ENCODE measurements at regions not wholly inside any gene's neighbourhood (a gene's known extent, or its start where the extent isn't known, plus 50 kb on each side); places are given as distances from the start of the nearest gene placed in this dataset.
A peak's percentile ranks its signal among the peaks of the same experiment; 100 is the strongest.
"Not testable (repeated sequence)": the region's sequence is repeated elsewhere in the genome, so short reads cannot be mapped to it uniquely, and the experiment has no call there.

DNA sequence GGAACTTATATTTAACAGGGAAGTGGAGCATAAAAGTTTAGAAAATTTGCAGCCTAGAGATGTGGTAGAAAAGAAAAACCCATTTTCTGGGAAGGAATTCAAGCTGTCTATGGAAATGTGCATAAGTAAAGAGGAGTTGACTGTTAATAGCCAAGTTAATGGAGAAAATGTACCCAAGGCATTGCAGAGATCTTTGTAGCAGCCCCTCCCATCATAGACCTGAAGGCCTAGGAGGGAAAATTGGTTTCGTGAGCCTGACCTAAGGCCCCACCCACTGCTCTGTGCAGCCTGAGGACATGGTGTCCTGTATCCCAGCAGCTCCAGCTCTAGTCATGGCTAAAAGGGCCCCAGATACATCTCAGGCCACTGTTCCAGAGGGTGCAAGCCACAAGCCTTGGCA is 772.4 kb upstream of the RIOK2 start:
- no peak for DNase-seq

GRCh38 chr5:97967292-97967691 is 784.2 kb upstream of the RIOK2 start:
- DNase-seq = no peak

GRCh38 chr5:97968346-97968745 is 785.3 kb upstream of the RIOK2 start:
- DNase-seq = no peak

- DNase-seq = no peak
Measured at GRCh38 chr5:97979740-97980139, 793.7 kb upstream of the RGMB start.

GRCh38 chr5:97980291-97980690 is 793.2 kb upstream of the RGMB start:
- DNase-seq = no peak

DNA sequence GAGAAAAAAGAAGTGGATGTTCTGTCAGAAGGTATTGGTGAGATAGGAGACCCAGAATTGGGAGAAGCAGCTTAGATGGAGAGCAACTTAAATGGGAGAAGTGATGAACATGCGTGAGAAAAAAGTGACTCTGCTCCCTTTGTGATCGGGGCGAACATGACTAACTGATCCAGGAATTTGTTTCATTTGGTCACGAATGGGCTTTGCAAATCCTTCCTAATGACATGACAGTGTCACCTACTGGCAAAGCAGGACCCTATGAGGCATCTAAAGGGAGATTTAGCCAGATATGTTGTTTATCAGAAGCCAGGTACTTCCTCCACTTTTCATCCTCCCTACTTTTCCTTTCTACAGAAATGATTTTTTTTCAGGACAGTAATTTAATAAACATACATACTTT is 787.4 kb upstream of the RGMB start:
- no peak for DNase-seq

DNA sequence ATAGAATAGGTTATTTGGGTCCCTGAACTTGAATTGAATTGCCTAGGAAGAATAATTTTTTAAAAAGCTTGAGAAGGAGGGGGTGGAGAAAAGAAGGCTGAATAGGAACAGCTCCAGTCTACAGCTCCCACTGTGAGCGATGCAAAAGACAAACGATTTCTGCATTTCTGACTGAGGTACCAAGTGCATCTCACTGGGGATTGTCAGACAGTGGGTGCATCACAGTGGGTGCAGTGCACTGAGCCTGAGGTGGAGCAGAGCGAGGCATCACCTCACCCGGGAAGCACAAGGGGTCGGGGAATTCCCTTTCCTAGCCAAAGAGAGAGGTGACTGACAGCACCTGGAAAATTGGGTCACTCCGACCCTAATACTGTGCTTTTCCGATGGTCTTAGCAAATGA is 782.2 kb upstream of the RGMB start:
- DNase-seq = no peak

DNA sequence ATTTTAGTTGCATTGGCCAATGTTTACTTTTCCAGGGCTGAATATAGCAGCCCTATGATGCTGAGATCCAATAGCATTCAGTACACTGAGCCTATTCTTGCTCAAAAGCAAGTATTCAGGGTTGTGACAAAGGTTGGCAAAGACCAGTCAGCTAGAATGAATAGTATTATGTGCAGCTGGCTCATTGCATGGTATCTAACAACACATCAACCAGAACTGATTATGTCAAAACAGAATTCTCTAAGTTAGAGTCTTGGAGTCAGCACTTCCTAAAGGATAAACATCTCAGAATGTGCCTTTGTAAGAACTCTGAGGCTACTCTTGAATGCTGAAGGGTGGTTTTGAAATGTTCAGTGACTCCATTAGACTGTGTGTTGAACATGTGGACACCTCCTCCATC is 774.5 kb upstream of the RGMB start:
- DNase-seq = peak; percentile 48

DNA sequence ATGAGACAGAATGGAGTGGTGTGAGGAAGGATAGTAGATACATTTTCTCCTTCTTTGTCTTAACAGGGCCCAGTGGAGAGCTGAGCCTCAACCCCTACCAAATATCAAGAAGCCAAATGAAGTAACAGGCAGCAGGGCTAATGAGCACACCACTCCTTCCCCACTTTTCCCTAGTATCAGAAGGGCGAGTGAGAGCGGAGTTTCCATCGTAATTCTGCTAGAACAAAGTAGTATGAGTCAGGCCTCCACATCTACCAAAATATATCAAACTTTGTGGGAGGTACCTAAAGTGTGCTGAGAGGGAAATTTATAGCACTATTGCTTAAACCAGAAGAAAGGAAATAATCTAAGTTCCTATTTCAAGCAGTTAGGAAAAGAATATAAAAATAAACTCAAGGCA is 769.0 kb upstream of the RGMB start:
- DNase-seq = no peak

GRCh38 chr5:98016771-98017170 is 756.7 kb upstream of the RGMB start:
- DNase-seq = no peak

DNA sequence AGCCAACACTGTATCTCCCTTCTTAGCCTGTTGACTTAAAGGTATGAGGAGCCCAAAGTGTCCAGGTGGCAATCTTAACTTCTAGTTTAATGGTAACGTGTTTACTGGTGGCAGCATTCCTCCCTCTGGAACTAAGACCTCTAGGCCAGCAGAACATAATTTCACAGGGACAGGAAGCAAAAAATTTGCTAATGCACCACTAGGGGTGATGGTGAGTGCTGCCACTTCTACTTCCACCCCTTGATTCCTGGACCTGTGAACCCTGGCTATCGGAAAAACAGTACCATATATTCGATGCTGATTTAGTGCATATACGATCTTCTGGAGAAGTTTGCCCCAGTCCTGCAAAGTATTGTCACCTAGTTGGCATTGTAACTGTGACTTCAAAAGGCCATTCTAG is 743.2 kb upstream of the RGMB start:
- DNase-seq = not testable (repeated sequence)

GRCh38 chr5:98031036-98031435 is 742.4 kb upstream of the RGMB start:
- DNase-seq = not testable (repeated sequence)

DNA sequence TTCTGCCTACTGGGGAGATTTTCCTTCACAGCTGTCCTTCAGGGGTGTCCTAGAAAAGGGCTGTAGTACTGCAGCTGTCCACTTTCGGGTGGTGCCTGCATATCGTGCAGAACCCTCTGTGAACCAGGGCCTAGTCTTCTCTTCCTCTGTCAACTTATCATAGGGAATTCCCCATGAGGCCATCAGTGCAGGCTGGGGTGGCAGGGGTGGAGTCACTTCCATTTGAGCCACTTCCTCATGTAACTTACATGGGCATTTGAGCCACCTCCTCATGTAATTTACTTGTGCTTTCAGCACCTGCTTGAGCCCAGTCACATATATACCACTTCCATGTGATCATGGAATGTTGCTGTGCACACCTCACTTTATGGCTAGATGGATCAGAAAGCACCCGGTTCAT is 742.0 kb upstream of the RGMB start:
- DNase-seq = no peak

DNA sequence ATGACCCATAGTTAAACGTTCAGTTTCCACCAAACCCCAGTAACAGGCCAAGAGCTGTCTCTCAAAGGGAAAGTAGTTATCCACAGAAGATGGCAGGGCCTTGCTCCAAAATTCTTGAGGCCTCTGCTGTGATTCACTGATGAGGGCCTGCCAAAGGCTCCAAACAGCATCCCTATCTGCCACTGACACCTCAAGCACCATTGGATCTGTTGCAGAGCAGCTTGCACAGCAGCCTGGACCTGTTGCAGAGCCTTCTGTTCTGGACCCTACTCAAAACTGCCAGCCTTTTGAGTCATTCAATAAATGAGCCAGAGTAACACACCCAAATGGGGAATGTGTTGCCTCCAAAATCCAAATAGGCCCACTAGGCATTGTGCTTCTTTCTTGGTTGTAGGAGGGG is 741.5 kb upstream of the RGMB start:
- no peak for DNase-seq

DNA sequence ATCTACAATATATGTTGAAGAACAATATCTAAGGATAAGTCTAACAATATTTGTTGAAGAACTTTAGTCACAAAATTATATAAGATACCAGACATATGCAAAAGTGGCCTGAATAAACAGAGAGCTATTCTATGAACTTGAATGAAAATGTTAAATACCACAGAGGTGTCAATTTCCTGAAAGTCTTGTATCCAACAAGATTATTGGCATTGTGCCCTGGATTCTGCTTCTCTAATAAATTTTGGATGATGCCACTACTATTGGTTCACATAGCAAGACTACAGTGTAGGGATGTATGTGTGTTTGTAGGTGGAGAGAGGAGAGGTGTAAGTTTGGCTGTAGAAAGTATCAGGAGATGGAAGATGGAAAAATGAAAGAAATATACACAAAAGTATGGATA is 731.8 kb upstream of the RGMB start:
- no peak for DNase-seq

- no peak for DNase-seq
Measured at GRCh38 chr5:98042521-98042920, 730.9 kb upstream of the RGMB start.

DNA sequence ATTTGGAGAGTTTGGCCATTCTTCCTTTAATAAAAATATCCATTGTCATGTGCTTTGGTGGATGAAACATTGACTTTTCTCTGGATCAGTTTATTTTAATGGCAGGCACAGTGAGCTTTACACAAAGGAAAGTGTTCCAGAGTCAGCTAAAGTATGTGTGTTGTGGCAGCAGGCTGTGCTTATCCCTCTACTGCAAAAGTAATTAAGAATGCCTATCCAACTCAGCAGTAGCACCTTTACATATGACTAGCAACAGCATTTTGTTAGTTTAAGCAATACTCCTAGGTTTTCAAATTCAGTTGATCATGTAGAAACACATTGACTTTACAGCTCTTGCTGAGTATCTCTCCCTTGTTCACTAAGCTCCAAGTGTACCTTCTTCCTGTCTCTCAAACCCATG is 730.5 kb upstream of the RGMB start:
- peak; percentile 3 for DNase-seq

- no peak for DNase-seq
Measured at GRCh38 chr5:98050583-98050982, 722.9 kb upstream of the RGMB start.

DNA sequence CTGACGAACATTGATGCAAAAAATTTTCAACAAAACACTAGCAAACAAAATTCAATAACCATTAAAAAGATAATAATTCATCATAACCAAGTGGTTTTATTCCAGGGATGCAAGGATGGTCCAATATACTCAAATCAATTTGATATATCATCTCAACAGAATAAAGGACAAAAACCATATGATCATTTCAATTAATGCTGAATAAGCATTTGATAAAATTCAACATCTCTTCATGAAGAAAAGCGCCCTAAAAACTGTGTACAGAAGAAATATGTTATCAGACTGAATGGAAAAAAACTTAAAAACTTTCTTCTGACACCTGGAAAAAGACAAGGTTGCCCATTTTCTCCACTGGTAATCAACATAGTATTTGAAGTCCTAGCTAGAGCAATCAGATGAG is 720.3 kb upstream of the RGMB start:
- DNase-seq = no peak

DNA sequence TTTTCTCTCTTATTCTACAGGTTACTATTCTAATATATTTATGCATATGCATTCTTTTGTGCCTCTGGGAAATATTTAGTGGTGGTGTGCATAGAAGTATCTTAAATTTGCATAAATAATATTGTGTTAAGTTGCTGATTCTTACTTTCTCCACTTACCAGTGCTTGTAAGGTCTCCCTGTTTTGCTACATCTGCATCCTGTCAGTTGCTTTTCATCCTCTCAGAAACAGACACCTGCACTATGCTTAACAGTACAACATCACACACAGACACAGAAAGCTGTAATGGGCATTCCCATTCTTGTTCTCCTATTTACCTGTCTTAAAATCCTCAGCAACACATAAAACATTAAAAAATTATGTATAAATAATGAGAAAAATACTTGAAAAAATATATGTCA is 713.3 kb upstream of the RGMB start:
- no peak for DNase-seq

GRCh38 chr5:98064118-98064685 is 709.3 kb upstream of the RGMB start:
- peak; percentile 42 for DNase-seq

DNA sequence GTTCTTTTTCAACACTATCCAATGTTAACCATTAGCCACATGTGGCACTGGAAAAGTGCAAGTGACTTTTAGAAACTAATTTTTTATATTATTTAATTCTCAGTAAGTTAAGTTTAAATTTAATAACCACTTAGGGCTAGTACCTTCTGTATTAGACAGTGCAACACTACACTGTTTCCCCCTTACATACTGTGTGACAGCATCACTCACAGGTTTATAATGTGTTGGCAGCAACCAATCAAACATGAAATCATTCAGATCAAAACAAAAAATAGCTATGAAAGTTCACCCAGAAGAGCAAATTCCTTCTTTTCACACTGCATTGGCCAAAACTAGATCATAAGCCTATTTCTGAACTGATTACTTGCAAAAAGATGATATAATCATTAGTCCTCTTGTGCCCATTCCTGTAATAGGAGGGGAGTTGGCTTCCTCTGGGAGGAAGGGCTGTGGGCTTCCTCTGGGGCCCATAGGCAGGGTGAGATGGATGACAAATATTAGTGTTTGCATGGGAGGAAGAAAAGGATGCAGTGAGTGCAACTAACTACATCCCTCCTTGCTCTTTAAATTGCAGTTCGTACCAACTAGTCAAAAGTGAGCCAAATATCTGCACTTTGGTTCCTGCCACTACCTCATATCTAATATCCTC is 708.1 kb upstream of the RGMB start:
- DNase-seq = peak; percentile 6

- DNase-seq = no peak
Measured at GRCh38 chr5:98066910-98067309, 706.6 kb upstream of the RGMB start.

DNA sequence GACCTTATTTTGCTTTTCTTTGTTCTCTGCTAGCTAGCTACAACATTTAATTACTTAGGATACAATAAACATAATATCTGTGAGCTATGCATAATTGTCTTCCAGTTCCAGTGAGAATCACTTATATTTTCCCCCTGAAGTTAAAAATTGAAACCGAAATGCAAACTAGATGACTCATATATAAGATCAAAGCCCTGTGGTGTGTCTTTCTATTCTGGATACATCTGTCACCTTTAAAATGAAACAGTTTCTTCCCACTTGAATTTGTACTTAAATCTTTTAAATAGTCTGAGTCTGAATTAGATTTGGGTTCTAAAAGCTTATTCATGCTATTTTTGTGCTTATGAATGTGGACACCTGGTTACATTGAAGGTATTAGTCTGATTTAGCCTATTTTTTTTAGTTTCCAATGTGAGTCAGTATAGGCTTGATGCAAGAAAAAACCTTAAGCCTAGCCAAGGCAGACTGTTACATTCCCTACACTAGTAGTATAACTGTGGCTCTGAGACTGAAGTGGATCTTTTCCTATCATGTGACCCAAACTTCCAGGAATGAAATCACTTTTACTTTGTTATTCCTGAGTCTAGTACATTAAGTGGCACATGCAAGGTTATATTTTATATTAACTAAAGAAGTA is 703.5 kb upstream of the RGMB start:
- no peak for DNase-seq

DNA sequence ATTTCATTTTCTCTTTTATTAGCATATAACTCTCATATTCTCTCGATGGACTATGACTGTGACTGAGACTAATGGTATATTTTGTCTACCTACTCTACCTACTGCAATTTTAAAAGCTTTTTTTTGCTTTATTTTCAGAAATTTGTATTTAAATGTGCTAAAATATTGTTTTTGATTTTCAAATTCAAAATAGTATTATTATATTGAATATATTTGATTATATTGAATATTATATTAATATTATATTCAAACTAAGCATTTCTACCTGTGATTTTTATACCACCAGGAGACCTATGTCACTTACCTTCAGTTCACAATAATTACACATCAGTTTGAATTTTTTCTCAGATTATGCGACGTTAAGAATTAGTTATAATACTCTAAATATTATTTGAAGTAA is 700.5 kb upstream of the RGMB start:
- DNase-seq = no peak

Data from eye (tissue), 1 donor.